ENCODE measurements at regions not wholly inside any gene's neighbourhood (a gene's known extent, or its start where the extent isn't known, plus 50 kb on each side); places are given as distances from the start of the nearest gene placed in this dataset.

- Histone ChIP-seq H3K9me2 (replicated peaks; ENCODE audit: insufficient read depth) (no peaks in the 10 kb centered on the region), H3K27ac (no peak overlapping the region), H3K9me3 (ENCODE audit: low read depth) (no peaks in the 10 kb centered on the region), H3K79me2 (no peaks in the 10 kb centered on the region), H2AFZ (no peak overlapping the region), H3K4me1 (ENCODE audit: insufficient read depth) (peaks cover 13% of the 10 kb centered on the region), H3K27me3 (no peaks in the 10 kb centered on the region), H3K36me3 (replicated peaks; ENCODE audit: insufficient read depth, low read depth) (no peaks in the 10 kb centered on the region), H3K4me3 (no peak overlapping the region), H4K20me1 (ENCODE audit: insufficient read depth, poor library complexity, severe bottlenecking) (no peaks in the 10 kb centered on the region), H3K4me2 (no peak overlapping the region)
- TF ChIP-seq EZH2phosphoT487 (IDR thresholded peaks at IDR 0.05; ENCODE audit: low read depth, severe bottlenecking, unreplicated experiment) (no peak), EZH2 (IDR thresholded peaks at IDR 0.05; ENCODE audit: borderline replicate concordance) (no peak)
- TF ChIP-seq, protein P1, sequence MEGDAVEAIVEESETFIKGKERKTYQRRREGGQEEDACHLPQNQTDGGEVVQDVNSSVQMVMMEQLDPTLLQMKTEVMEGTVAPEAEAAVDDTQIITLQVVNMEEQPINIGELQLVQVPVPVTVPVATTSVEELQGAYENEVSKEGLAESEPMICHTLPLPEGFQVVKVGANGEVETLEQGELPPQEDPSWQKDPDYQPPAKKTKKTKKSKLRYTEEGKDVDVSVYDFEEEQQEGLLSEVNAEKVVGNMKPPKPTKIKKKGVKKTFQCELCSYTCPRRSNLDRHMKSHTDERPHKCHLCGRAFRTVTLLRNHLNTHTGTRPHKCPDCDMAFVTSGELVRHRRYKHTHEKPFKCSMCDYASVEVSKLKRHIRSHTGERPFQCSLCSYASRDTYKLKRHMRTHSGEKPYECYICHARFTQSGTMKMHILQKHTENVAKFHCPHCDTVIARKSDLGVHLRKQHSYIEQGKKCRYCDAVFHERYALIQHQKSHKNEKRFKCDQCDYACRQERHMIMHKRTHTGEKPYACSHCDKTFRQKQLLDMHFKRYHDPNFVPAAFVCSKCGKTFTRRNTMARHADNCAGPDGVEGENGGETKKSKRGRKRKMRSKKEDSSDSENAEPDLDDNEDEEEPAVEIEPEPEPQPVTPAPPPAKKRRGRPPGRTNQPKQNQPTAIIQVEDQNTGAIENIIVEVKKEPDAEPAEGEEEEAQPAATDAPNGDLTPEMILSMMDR (IDR thresholded peaks at IDR 0.05; ENCODE audit: poor library complexity): no peak
- DNase-seq (ENCODE audit: low spot score): no peak
- 100% methylated on average over 4 of the region's 4 CpGs for WGBS (ENCODE audit: low lambda C conversion rate, missing lambda C conversion rate)
Observed at GRCh38 chr6:168255283-168255881, 64.2 kb downstream of the DACT2 start.

DNA sequence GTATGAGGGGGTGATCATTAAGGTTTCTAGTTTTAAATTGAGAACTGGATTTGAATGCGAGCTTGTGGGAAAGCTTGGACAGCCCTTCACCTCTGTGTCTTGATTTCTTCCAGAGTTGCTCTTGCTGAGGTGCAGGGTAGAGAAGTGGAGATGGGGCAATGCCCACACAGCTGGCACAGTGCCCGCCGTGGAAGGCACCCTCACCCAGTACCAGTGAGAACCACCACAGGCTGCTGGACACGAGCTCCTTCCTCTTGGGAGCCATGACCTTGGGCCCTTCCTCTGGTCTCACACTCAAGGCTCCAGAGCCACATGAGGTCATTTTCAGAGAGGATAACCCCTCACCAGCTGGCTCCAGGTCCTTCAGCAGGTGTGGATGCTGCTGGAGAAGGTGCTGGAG is 67.3 kb downstream of the DACT2 start:
- no peaks in the 10 kb centered on the region for H3K36me3 ChIP-seq (replicated peaks; ENCODE audit: insufficient read depth, low read depth)
- H2AFZ ChIP-seq: no peak overlapping the region
- H3K27me3 ChIP-seq: no peaks in the 10 kb centered on the region
- TF ChIP-seq, protein P1 (IDR thresholded peaks at IDR 0.05; ENCODE audit: poor library complexity): no peak
- TF ChIP-seq EZH2phosphoT487 (IDR thresholded peaks at IDR 0.05; ENCODE audit: low read depth, severe bottlenecking, unreplicated experiment): no peak
- TF ChIP-seq EZH2 (IDR thresholded peaks at IDR 0.05; ENCODE audit: borderline replicate concordance): no peak
- DNase-seq (ENCODE audit: low spot score): no peak
- 90% methylated on average over 4 of the region's 4 CpGs for WGBS (ENCODE audit: low lambda C conversion rate, missing lambda C conversion rate)
- peaks cover 27% of the 10 kb centered on the region for H3K4me1 ChIP-seq (ENCODE audit: insufficient read depth)
- no peaks in the 10 kb centered on the region for H3K9me2 ChIP-seq (replicated peaks; ENCODE audit: insufficient read depth)
- no peaks in the 10 kb centered on the region for H3K9me3 ChIP-seq (ENCODE audit: low read depth)
- H4K20me1 ChIP-seq (ENCODE audit: insufficient read depth, poor library complexity, severe bottlenecking): no peaks in the 10 kb centered on the region
- H3K4me2 ChIP-seq: no peak overlapping the region
- H3K79me2 ChIP-seq: no peaks in the 10 kb centered on the region
- no peak overlapping the region for H3K4me3 ChIP-seq
- H3K27ac ChIP-seq: no peak overlapping the region

GRCh38 chr6:168250250-168250649 is 69.3 kb downstream of the DACT2 start:
- Histone ChIP-seq H3K4me1 (ENCODE audit: insufficient read depth) (peaks cover 38% of the 10 kb centered on the region), H3K27me3 (no peaks in the 10 kb centered on the region), H4K20me1 (ENCODE audit: insufficient read depth, poor library complexity, severe bottlenecking) (no peaks in the 10 kb centered on the region), H3K36me3 (replicated peaks; ENCODE audit: insufficient read depth, low read depth) (no peaks in the 10 kb centered on the region), H3K27ac (no peak overlapping the region), H3K4me2 (no peak overlapping the region), H3K4me3 (no peak overlapping the region), H3K9me2 (replicated peaks; ENCODE audit: insufficient read depth) (no peaks in the 10 kb centered on the region), H2AFZ (no peak overlapping the region), H3K9me3 (ENCODE audit: low read depth) (no peaks in the 10 kb centered on the region), H3K79me2 (no peaks in the 10 kb centered on the region)
- TF ChIP-seq, protein P1 (IDR thresholded peaks at IDR 0.05; ENCODE audit: poor library complexity): no peak
- no peak for TF ChIP-seq EZH2 (IDR thresholded peaks at IDR 0.05; ENCODE audit: borderline replicate concordance)
- no peak for TF ChIP-seq EZH2phosphoT487 (IDR thresholded peaks at IDR 0.05; ENCODE audit: low read depth, severe bottlenecking, unreplicated experiment)
- no peak for DNase-seq (ENCODE audit: low spot score)
- 90% methylated on average over 11 of the region's 11 CpGs for whole genome bisulfite sequencing (ENCODE audit: low lambda C conversion rate, missing lambda C conversion rate)

Data from hepatocyte (in vitro differentiated cells).